ENCODE measurements at regions not wholly inside any gene's neighbourhood (a gene's known extent, or its start where the extent isn't known, plus 50 kb on each side); places are given as distances from the start of the nearest gene placed in this dataset.

DNA sequence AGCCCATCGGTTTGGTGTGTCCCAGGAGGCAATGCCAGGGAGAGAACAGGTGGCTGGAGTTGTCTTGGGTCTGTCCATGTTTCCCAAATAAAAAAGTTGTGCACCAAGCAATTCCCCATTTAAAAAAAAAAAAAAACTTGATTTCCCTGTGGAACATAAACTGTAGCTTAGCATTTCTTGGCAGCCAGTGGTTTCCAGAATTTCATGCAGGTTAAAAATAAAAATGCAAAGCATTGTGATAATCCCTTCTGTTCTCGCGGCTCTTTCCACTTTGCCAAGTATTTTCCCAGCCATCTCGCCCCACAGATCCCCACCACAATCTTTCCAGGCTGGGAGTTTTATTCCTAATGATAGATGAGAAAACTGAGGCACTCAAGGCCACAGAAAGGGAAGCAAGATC, 51.4 kb upstream of the MSX1 start:
- ATAC-seq (no peak), DNase-seq (no peak)
- no peak overlapping the region for H3K27ac Mint-ChIP-seq
- no peaks in the 10 kb centered on the region for H3K4me1 Mint-ChIP-seq
- no peak overlapping the region for H3K4me3 Mint-ChIP-seq
- peaks cover 14 to 45% of the 10 kb centered on the region in 2 donors for H3K9me3 Mint-ChIP-seq
- H3K27me3 Mint-ChIP-seq = peaks cover 24% of the 10 kb centered on the region

DNA sequence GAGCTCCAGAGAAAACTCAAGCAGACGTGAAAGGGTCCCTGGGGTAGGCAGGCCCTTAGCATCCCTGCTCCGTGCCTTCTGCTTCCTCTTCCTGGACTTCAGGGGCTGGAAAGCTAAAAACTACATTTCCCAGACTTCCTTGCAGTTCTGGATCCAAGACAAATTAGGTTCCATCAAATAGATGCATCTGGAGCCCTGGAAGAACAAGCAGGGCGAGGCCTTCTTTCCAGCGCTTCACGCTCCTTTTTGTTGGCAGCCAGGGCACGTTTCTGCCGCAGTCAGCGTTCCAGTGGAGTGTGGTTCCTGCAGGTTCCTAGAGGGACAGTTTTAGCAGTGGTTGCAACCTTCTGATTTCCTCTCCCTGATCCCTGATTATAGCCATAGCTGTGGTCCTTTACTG, 53.6 kb upstream of the MSX1 start:
- Mint-ChIP-seq H3K27me3 (peaks cover 5% of the 10 kb centered on the region), H3K9me3 (peaks cover 7 to 23% of the 10 kb centered on the region in 2 donors), H3K4me3 (no peak overlapping the region), H3K27ac (no peak overlapping the region), H3K4me1 (no peaks in the 10 kb centered on the region)
- no peak for DNase-seq
- no peak for ATAC-seq

DNA sequence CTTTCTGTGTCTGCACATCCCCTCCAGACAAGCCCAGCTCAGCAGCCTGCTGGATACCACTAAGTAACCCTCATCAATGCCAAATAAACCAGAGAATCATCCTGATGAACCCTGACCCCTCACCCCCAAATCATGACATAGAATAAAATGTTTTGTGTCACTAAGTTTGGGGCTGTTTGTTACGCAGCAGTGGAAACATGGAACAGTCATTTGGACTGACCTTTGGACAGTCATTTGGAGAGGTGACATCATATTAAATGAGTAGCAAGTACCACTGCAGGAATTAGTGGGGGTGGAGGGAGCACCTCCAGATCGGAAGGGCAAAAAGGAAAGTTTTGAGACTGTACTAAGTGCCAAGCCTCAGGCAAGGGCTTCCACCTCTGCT, 55.6 kb upstream of the MSX1 start:
- DNase-seq = no peak

DNA sequence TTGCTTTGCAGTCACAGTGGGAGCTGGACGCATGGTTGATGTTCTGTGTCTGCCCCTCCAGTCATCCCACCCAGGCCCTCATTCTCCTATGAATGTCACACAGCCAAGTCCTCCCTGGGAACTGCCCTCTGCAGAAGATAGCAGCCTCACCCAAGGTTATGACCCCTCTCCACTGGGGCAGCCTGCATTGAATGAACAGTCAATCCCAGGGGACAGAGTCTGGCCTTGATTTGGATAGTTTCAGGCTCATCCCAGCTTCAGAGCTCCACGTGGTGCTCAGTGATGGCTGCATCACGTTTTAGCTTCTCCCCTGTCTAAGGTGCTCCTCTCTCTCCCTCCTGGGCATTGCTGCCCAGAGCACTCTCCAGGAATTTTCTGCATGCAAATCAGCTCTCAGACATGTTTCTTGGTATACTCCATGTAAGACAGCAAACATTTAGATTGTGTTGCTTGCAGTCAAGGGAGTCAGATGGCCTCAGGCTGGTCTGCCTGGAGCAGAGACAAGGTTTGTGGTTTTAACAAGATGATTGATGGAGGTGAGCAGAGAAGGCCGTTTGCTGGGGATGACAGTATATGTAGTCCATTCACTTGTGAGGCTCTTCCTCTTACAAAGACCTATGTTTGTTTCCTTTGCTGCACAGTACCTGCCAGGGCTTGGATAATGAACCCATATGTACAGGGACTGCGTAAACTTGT, 56.1 kb upstream of the MSX1 start:
- Mint-ChIP-seq H3K27ac (no peak overlapping the region), H3K4me3 (no peak overlapping the region), H3K27me3 (peaks cover 5% of the 10 kb centered on the region), H3K4me1 (no peaks in the 10 kb centered on the region), H3K9me3 (peaks cover 3 to 18% of the 10 kb centered on the region in 2 donors)
- DNase-seq (no peak), ATAC-seq (no peak)

More for the DNA sequence above, 55.6 kb upstream of the MSX1 start:
- no peak overlapping the region for H3K4me3 Mint-ChIP-seq
- H3K27me3 Mint-ChIP-seq = peaks cover 5% of the 10 kb centered on the region
- H3K27ac Mint-ChIP-seq = no peak overlapping the region
- no peak for ATAC-seq
- H3K4me1 Mint-ChIP-seq = no peaks in the 10 kb centered on the region
- peaks cover 7 to 22% of the 10 kb centered on the region in 2 donors for H3K9me3 Mint-ChIP-seq

DNA sequence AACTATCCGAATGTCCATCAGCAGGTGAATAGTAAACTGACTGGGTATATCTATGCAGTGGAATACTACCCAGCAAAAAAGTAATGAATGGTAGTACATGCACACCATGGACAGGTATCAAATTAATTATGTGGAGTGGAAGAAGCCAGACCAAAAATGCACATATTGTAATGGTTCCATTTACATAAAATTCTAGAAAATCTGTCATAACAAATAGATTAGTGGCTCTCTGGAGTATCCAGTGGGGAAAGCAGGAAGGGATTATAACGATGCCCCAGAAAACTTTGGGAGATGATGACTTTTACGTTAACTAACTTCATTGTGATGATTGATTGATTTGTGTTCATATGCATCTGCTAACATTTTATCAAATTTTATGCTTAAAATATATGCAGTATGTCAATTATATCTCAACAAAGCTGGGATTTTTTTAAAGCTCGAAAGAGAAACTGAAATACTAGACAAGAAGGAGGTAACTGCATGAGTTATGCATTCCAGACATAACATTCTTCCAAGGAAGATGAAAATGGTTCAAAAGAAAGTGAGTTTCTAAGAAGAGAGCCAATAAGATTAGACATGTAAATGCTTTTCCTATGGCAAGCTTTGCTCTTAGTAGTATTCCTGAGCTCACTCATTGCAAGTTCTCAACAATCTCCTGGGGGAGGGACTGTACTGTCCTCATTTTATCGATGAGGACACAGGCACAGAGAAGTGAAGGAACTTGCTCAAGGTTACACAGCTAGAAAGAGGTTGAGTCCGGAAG, 58.6 kb upstream of the MSX1 start:
- no peak for DNase-seq
- H3K27ac Mint-ChIP-seq = no peak overlapping the region

DNA sequence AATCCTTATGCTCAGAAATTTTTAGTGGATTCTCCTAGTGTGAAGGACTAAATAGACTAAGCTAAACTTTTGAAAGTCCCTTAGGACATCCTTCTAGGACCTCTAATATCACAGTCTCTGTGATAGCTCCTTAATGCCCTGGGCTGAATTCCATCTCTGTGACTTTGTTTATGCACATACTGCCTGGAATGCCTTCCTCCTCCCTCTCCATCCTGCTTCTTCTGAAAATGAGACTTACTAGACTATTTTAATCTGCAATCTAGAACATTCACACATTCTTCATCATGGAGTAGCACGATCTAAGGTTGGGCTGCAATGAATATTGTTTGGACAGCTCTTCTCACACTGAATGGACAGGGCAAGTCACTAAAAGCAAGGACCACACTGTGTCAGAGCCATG, 65.0 kb upstream of the MSX1 start:
- no peak for ATAC-seq
- Mint-ChIP-seq H3K27ac (no peak overlapping the region), H3K4me3 (no peak overlapping the region), H3K4me1 (no peaks in the 10 kb centered on the region), H3K9me3 (peaks cover 17 to 44% of the 10 kb centered on the region in 2 donors), H3K27me3 (peaks cover 7% of the 10 kb centered on the region)
- no peak for DNase-seq

More for the DNA sequence above, 58.6 kb upstream of the MSX1 start:
- H3K4me1 Mint-ChIP-seq = no peaks in the 10 kb centered on the region
- no peak for ATAC-seq
- peaks cover 5% of the 10 kb centered on the region for H3K27me3 Mint-ChIP-seq
- H3K4me3 Mint-ChIP-seq = no peak overlapping the region
- H3K9me3 Mint-ChIP-seq = peaks cover 0 to 20% of the 10 kb centered on the region in 2 donors

DNA sequence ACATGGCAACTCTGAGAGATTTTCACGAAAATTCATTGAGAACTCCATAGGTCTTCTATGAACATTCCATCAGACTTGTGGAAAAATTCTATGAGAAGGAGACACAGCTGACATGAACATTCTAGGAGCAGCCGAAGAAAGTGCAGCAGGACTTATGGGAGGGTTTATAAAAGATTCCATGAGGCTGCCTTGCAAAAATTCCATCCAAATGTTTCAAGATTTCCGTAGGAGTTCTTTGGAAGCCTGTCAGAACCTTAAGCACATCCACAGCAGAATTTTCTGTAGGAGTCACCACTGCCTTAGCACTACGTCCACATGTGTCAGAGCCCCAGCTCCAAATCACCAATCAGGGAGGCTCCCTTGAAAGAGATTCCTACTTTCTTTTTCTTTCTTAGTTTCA, 67.0 kb upstream of the MSX1 start:
- no peak overlapping the region for H3K27ac Mint-ChIP-seq
- H3K27me3 Mint-ChIP-seq = peaks cover 7% of the 10 kb centered on the region
- ATAC-seq = no peak
- peaks cover 29 to 59% of the 10 kb centered on the region in 2 donors for H3K9me3 Mint-ChIP-seq
- H3K4me1 Mint-ChIP-seq = peaks cover 3% of the 10 kb centered on the region
- DNase-seq = no peak
- H3K4me3 Mint-ChIP-seq = no peak overlapping the region

DNA sequence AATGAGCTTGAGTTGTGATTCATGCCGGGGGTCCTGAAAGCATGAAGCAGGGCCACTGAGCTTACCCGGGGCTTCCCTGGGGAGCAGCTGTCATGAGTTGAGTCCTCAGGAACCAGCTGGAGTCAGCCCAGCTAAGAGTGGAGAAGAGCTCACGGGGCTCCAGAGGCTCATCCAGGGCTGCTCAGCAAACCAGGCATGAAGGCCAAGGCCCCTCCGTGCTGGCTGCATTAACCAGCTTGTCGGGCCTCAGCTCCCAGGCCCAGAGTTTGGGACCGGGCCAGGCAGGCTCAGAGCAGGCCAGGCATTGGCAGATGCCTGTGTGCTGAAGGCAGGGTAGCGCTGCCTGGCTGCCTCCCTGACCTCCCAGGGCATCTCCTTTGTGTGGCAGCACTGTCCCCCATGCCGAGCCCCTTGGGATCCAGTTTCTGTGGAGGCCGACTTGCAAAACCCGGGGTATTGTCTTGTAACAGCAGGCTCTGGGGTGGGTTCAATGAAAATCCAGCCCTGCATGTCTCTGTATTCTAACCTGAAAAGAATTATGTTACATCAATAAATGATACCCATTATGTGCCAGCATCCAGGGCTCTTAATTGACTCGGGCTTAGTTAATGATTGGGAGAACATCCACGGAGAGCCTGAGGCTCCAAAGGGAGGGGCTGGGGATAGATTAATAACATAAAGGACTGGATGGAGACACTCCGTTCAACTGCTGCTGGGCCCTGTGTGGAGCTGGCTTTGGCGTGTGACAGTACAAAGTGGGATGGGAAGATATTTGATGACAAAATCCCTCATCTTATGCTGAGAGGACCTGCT, 68.0 kb upstream of the MSX1 start:
- peaks cover 7% of the 10 kb centered on the region for H3K27me3 Mint-ChIP-seq
- H3K27ac Mint-ChIP-seq = no peak overlapping the region
- no peak for DNase-seq
- no peak for ATAC-seq
- H3K4me1 Mint-ChIP-seq = peaks cover 5% of the 10 kb centered on the region
- no peak overlapping the region for H3K4me3 Mint-ChIP-seq
- H3K9me3 Mint-ChIP-seq = peaks cover 29 to 64% of the 10 kb centered on the region in 2 donors

DNA sequence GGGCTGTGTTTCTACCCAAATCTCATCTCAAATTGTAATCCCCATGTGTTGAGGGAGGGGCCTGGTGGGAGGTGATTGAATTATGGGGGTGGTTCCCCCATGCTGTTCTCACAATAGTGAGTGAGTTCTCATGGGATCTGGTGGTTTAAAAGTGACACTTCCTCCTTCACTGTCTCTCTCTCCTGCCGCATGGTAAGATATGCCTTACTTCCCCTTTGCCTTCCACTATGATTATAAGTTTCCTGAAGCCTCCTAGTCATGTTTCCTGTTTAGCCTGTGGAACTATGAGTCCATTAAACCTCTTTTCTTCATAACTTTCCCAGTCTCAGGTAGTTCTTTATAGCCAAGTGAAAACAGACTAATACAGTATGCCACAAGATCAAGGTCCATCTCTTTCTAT, 70.0 kb upstream of the MSX1 start:
- H3K4me1 Mint-ChIP-seq = peaks cover 5% of the 10 kb centered on the region
- H3K4me3 Mint-ChIP-seq = no peak overlapping the region
- DNase-seq (no peak), ATAC-seq (no peak)
- peak overlapping the region in 1 of 2 donors; percentile 54 for H3K27ac Mint-ChIP-seq
- H3K27me3 Mint-ChIP-seq = peaks cover 6% of the 10 kb centered on the region
- peaks cover 29 to 58% of the 10 kb centered on the region in 2 donors for H3K9me3 Mint-ChIP-seq

DNA sequence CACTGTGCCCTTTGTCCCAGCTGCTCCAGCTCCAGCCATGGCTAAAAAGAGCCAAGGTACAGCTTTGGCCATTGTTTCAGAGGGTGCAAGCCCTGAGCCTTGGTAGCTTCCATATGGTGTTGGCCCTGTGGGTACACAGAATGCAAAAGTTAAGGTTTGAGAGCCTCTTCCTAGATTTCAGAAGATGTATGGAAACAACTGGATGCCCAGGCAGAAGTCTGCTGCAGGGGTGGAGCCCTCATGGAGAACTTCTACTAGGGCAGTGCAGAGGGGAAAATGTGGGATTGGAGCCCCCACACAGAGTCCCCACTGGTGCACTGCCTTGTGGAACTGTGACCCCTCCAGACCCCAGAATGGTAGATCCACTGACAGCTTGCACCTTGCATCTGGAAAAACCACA, 70.9 kb upstream of the MSX1 start:
- no peak overlapping the region for H3K4me3 Mint-ChIP-seq
- peaks cover 27 to 49% of the 10 kb centered on the region in 2 donors for H3K9me3 Mint-ChIP-seq
- no peak for ATAC-seq
- no peaks in the 10 kb centered on the region for H3K27me3 Mint-ChIP-seq
- H3K4me1 Mint-ChIP-seq = peaks cover 5% of the 10 kb centered on the region
- no peak for DNase-seq
- H3K27ac Mint-ChIP-seq = no peak overlapping the region

DNA sequence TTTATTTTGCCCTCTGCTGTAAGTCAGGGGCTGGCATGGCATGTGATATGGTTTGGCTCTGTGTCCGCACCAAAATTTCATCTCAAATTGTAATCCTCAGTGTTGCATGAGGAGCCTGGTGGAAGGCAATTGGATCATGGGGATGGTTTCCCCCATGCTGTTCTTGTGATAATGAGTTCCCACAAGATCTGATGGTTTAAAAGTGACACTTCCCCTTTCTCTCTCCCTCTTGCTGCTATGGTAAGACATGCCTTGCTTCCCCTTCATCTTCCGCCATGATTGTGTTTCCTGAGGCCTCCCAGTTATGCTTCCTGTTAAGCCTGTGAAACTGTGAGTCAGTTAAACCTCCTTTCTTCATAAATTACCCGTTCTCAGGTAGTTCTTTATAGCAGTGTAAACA, 72.0 kb upstream of the MSX1 start:
- no peak for DNase-seq
- peaks cover 21 to 41% of the 10 kb centered on the region in 2 donors for H3K9me3 Mint-ChIP-seq
- no peak for ATAC-seq
- H3K27me3 Mint-ChIP-seq = no peaks in the 10 kb centered on the region
- no peak overlapping the region for H3K27ac Mint-ChIP-seq
- H3K4me1 Mint-ChIP-seq = peaks cover 5% of the 10 kb centered on the region
- no peak overlapping the region for H3K4me3 Mint-ChIP-seq

DNA sequence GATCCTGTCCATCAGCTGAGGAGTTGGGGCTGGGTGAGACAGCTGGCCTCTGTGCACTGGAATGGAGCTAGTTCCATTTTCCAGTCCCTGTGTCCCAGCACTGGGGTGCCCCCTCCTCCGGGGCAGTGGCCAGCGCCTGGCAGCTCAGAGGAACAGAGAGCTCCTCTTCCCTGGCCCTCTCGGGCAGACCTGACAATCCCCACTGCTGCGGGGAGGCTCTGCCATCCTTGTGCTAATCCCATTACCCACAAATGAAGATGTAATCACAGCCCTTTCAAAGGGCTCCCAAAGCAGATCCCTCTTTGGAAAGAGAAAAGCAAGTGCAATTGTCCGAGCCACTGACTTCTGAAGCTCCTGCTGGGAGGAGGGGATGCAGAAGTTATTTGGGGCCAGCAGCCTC, 75.1 kb upstream of the MSX1 start:
- Mint-ChIP-seq H3K27me3 (no peaks in the 10 kb centered on the region), H3K4me3 (no peak overlapping the region), H3K9me3 (peaks cover 12 to 30% of the 10 kb centered on the region in 2 donors), H3K4me1 (peaks cover 5% of the 10 kb centered on the region), H3K27ac (no peak overlapping the region)
- no peak for DNase-seq
- ATAC-seq = no peak

DNA sequence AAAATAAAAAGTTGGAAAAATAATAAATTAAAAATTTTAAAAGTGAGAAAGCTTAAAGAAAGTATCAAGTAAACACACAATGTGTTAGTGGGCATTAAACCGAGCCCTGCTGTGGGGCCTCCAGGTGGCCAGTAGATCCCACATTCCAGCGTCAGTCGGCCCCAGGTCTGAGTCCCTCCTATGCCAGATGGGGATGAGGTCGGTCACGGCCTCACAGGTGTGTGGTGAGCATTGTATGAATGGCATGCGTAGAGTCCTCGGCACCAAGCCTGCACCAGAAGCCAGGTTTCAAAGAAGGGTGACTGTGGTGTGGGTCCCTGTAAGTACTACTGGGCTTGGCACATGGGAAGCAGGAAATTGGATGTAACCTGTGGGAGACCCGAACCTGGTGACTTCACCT, 75.6 kb upstream of the MSX1 start:
- Mint-ChIP-seq H3K27ac (no peak overlapping the region), H3K9me3 (peaks cover 7 to 24% of the 10 kb centered on the region in 2 donors), H3K27me3 (no peaks in the 10 kb centered on the region)

DNA sequence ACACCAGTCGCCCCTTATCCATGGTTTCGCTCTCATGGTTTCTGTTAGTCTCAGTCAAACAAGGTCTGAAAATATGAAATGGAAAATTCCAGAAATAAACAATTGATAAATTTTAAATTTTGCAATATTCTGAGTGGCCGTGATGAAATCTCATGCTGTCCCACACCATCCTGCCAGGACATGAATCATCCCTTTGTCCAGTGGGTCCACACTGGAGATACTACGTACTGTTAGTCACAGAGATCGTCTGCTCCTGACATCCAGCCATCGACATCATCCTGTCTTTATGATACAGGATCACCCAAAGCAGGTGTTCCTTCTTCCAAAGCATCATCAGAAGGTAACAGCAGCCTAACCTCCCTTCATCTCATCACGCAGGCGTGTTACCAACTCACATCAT, 76.5 kb upstream of the MSX1 start:
- H3K4me3 Mint-ChIP-seq = no peak overlapping the region
- H3K27ac Mint-ChIP-seq = no peak overlapping the region
- H3K4me1 Mint-ChIP-seq = peaks cover 5% of the 10 kb centered on the region
- no peak for DNase-seq
- peaks cover 5 to 26% of the 10 kb centered on the region in 2 donors for H3K9me3 Mint-ChIP-seq
- no peak for ATAC-seq
- no peaks in the 10 kb centered on the region for H3K27me3 Mint-ChIP-seq

More for the DNA sequence above, 75.6 kb upstream of the MSX1 start:
- ATAC-seq = no peak
- no peak for DNase-seq
- H3K4me1 Mint-ChIP-seq = peaks cover 5% of the 10 kb centered on the region
- H3K4me3 Mint-ChIP-seq = no peak overlapping the region

DNA sequence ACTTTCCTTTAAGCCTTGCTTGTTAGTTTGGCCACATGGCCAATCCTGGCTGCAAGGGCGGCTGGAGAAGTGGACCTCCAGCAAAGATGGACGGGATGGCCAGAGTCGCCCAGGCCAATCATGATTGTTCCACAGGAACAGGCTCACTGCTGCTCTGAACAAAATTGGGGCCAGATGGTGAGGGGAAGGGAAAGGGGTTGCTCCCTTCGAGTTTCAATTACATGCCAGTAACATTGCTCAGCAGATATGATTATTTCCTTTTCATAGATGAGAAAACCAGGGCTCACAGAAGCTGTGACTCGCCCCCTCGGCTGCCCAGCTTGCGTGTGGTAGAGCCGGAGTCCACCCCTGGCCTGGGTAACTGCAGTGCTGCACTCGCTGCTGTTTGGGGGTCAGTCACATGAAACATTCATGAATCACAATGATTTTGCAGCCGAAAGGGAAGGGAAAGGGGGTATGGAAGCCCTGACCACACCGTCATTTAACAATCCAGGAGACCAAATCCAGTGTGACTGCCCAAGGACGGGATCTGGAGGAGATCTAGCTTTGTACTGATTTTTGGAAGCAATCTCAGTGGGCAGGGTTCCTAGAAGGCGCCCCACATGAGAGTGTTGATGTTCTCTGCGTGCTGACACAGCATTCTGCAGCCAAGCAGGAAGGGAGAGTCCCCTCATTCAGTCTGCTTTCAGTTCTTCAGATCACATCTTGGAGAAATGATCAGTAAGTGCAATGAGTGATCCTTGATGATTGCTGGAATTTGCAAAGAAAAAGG, 77.3 kb upstream of the MSX1 start:
- Mint-ChIP-seq H3K4me3 (no peak overlapping the region), H3K27ac (no peak overlapping the region), H3K27me3 (no peaks in the 10 kb centered on the region), H3K4me1 (no peaks in the 10 kb centered on the region), H3K9me3 (peaks cover 0 to 26% of the 10 kb centered on the region in 2 donors)
- DNase-seq (no peak), ATAC-seq (no peak)
